Subcutaneous abdominal adipose tissue (tissue), 5 donors: ENCODE measurements at regions not wholly inside any gene's neighbourhood (a gene's known extent, or its start where the extent isn't known, plus 50 kb on each side); places are given as distances from the start of the nearest gene placed in this dataset.
A peak's percentile ranks its signal among the peaks of the same experiment; 100 is the strongest.
"Not testable (repeated sequence)": the region's sequence is repeated elsewhere in the genome, so short reads cannot be mapped to it uniquely, and the experiment has no call there.

Experiments used
- H3K27ac ChIP-seq: one replicate; pipeline ENCODE4 v1.7.0; 2013; ENCODE audit warnings: low read depth, mild to moderate bottlenecking, inconsistent platforms, low read length, moderate library complexity
- H3K27me3 ChIP-seq, 5 donors: one replicate each; pipeline ENCODE4 v1.7.0; 2013; ENCODE audit warnings: low read length in 5 of 5, inconsistent platforms in 1 of 5; ENCODE audit not compliant: control insufficient read depth in 5 of 5, insufficient read depth in 4 of 5
- H3K36me3 ChIP-seq, 5 donors: one replicate each; pipeline ENCODE4 v1.7.0; 2013; ENCODE audit warnings: low read length in 5 of 5; ENCODE audit not compliant: control insufficient read depth in 5 of 5, insufficient read depth in 5 of 5
- H3K4me1 ChIP-seq, 5 donors: one replicate each; pipeline ENCODE4 v1.7.0; 2013; ENCODE audit warnings: low read length in 5 of 5, mild to moderate bottlenecking in 3 of 5, moderate library complexity in 1 of 5; ENCODE audit not compliant: control insufficient read depth in 5 of 5, insufficient read depth in 5 of 5
- H3K4me3 ChIP-seq, 5 donors: one replicate each; pipeline ENCODE4 v1.7.0; 2013; ENCODE audit warnings: low read length in 5 of 5, low read depth in 1 of 5
- H3K9ac ChIP-seq, 5 donors: one replicate each; pipeline ENCODE4 v1.7.0; 2013; ENCODE audit warnings: low read length in 5 of 5, mild to moderate bottlenecking in 4 of 5, moderate library complexity in 3 of 5
- H3K9me3 ChIP-seq, 5 donors: one replicate each; pipeline ENCODE4 v1.7.0; 2013; ENCODE audit warnings: low read length in 5 of 5; ENCODE audit not compliant: control insufficient read depth in 5 of 5
- donor health status: healthy.
- donor health status: healthy.
- donor health status: healthy.
- donor health status: healthy.
- donor health status: healthy.

DNA sequence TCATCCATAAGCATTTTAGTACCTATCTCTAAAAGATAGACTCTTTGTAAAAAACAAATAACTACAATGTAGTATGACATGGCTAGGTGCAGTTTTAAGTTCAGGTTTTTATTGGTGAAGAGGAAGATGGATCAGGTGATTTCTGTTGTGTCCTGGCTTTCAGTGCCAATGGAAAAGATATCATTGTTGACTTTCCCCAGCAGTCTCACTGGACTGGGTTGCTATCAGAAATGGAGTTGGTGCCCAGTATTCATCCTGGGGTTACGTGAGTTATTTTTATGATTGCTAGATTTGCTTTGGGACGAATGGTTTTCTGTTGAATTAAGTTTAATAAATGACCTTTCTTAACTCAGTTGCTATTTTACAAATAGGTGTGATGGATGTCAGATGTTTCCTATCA lies 120.5 kb downstream of the GOLGA6L22 start:
- H3K4me3 ChIP-seq, H3K9me3 ChIP-seq, H3K27ac ChIP-seq, H3K27me3 ChIP-seq, H3K36me3 ChIP-seq, H3K9ac ChIP-seq, H3K4me1 ChIP-seq: not testable (repeated sequence)

DNA sequence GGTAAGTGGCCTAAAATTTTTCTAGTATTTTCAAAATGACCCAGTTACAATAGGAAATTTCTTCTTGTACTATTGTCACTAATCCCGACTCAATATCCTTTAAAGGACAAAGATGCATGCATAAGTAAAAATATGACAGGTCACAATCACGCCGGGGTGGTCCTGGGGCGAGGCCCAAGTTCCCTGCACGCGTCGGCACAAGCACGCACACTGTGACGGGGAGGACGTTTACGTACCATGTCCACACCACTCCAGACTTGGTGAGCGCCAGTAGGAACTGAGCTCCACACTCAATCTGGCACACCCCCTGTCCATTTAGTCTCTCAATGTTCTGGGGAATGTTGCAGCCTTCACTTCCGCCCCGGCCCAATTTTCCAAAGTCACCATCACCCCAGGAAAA lies 128.7 kb downstream of the GOLGA6L22 start:
- H3K4me1 ChIP-seq: not testable (repeated sequence)

DNA sequence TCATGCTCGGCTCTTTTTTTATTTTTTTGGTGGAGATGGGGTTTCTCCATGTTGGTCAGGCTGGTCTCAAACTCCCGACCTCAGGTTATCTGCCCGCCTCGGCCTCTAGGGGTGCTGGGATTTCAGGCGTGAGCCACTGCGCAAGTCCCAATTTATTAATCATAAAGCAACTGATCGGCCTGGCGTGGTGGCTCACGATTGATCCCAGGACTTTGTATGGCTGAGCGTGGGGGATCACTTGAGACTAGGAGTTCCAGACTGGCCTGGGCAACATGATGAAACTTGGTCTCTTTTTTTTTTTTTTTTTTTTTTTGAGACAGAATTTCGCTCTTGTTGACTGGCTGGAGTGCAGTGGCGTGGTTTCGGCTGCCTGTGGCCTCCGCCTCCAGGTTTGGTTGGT lies 139.8 kb downstream of the GOLGA6L22 start:
- H3K4me3 ChIP-seq, H3K9me3 ChIP-seq, H3K4me1 ChIP-seq, H3K27ac ChIP-seq, H3K27me3 ChIP-seq, H3K36me3 ChIP-seq, H3K9ac ChIP-seq: not testable (repeated sequence)

More for the DNA sequence above, 128.7 kb downstream of the GOLGA6L22 start:
- H3K9ac ChIP-seq, H3K27me3 ChIP-seq, H3K36me3 ChIP-seq, H3K4me3 ChIP-seq, H3K9me3 ChIP-seq, H3K27ac ChIP-seq: not testable (repeated sequence)

DNA sequence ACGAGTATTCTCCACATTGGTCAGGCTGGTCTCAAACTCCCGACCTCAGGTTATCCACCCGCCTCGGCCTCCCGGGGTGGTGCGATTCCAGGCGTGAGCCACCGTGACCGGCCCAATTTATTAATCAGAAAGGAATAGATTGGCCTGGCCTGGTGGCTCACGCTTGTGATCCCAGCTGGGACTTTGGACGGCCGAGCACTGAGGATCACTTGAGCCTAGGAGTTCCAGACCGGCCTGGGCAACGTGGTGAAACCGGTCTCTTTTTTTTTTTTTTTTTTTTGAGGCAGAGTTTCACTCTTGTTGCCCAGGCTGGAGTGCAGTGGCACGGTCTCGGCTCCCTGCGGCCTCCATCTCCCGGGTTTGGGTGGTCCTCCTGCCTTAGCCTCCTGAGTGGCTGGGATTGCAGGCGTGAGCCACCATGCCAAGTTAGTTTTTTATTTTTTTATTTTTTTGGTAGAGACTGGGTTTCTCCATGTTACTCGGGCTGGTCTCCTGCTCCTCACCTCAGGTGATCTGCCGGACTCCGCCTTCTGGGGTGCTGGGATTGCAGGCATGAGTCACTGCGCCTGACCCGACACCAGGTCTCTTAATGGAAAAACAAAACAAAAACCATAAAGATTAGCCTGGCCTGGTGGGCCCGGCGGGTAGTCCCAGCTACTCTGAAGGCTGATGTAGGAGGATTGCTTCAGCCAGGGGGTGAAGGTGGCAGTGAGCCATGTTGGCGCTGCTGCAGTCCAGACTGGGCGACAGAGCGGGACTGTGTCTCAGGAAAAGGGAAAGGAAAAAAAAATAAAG lies 141.0 kb downstream of the GOLGA6L22 start:
- H3K4me3 ChIP-seq, H3K4me1 ChIP-seq, H3K9me3 ChIP-seq, H3K9ac ChIP-seq, H3K27ac ChIP-seq, H3K36me3 ChIP-seq, H3K27me3 ChIP-seq: not testable (repeated sequence)

DNA sequence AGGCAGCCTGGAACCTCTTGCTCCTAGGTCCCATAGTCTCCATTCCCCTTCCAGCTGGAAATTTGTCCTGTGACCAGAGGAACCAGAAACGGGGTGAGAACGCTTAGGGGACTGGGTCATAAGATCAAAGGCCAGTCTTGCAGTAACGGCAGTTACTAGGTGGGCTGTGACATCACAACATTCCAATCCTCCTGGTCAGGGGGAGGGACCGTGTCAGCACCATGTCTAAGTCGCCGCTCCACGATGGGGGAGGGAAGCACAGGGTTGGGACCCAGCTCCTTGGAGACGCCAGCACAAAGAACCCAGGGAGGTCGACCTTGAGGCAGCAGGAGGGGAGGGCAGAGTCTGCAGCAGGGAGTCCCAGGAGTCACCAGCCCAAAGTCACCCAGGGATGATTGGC lies 158.3 kb downstream of the GOLGA6L22 start:
- H3K36me3 ChIP-seq, H3K27me3 ChIP-seq, H3K27ac ChIP-seq, H3K4me3 ChIP-seq, H3K9me3 ChIP-seq, H3K4me1 ChIP-seq, H3K9ac ChIP-seq: not testable (repeated sequence)

DNA sequence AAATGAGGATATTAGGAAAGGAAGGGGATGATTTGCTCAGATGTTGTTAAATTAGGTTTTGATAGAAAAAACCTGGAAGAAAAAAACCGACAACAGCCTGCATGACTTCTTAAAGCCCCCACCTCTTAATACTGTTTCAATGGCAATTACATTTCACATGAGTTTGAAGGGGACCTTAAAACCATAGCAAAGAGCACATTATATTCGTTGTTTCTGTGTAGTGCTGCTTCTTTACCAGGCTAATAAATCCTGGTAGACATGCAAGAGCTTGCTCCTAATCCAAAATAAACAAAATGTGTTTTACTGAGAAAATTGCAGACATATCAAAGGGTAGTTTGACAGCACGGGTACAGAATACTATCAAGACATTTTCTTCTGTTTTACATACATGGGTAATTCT lies 154.7 kb upstream of the NIPA1 start:
- H3K9me3 ChIP-seq, H3K4me3 ChIP-seq, H3K27ac ChIP-seq, H3K9ac ChIP-seq, H3K27me3 ChIP-seq, H3K36me3 ChIP-seq, H3K4me1 ChIP-seq: not testable (repeated sequence)

DNA sequence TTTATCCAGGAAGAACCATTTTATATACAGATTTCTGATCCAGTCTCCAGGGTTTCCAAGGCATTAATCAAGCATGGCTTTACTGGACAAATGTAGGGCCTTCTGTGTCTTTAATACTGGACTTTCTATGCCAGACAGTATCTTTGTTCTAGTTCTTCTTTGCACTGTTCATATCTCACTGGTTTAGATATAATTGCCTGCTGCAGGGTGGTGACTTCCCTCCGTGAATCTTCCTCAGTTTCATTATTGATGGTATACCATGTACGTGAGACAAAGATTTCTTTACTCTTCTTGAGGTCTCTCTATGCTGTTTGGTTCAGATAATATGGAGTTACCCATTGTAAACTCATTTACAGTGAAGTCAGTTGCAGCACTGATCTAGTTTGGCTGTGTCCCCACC lies 146.5 kb upstream of the NIPA1 start:
- not testable (repeated sequence) for H3K9me3 ChIP-seq, H3K27ac ChIP-seq, H3K4me1 ChIP-seq, H3K4me3 ChIP-seq, H3K27me3 ChIP-seq, H3K9ac ChIP-seq, H3K36me3 ChIP-seq

DNA sequence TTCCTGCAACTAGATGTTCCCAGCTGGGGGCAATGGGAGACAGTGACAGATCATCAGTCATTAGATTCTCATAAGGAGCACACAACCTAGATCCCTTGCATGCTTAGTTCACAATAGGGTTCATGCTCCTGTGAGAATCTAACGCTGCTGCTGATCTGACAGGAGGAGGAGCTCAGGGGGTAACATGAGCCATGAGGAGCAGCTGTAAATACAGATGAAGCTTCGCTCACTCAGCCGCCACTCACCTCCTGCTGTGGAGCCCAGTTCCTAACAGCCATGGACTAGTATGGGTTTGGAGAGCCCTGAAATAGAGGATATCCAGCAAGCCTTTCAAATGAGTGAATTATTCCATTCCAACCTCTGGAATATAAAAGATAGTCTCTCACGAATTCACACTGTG lies 137.0 kb upstream of the NIPA1 start:
- H3K4me1 ChIP-seq, H3K27ac ChIP-seq, H3K36me3 ChIP-seq, H3K27me3 ChIP-seq, H3K4me3 ChIP-seq, H3K9ac ChIP-seq, H3K9me3 ChIP-seq: not testable (repeated sequence)

DNA sequence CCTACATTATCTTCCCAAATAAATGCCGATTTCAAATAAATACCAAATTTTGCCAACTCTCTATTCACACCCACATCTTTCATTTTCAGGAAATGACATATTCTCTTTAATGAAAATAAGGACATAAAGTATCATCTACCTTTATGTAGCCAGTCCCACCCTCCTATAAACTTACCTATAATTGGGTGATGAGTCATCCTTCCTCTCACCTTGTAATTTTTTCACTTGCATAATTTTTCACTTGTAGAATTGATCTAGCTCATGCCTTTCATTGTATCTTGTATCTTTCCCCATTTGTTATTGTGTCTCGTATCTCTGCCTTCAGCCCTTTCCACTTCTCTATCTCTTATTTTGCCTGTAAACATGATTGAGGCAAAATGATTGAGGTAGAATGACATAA lies 135.3 kb upstream of the NIPA1 start:
- not testable (repeated sequence) for H3K4me1 ChIP-seq

DNA sequence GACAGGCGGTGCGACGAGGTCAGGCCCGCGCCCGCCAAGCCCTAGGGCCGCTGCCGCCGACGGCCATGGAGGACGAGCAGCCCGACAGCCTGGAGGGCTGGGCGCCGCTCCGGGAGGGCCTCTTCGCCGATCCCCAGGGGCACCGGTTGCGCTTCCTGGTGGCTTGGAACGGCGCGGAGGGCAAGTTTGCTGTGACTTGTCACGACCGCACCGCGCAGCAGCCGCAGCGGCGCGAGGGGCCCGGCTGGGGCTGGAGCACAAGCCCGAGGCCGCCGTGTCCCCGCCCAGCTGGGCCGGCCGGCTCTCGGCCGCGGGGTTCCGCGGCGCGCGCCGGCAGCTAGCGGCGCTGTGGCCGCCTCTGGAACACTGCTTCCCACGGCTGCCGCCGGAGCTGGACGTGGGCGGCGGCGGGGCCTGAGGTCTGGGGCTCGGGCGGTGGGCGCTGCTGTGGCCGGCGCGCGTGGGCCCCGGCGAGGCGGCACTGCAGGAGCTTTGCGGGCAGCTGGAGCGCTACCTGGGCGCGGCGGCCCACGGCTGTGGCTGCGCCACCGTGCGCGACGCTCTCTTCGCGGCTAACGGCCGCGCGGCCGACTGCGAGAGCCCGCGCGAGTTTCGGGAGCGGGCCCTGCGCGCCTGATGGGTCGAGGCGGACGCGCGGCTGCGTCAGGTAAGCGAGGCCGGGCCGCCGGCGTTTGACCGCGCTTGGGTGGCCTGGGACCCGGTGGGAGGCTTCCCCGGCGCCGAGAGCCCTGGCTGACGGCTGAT lies 122.0 kb upstream of the NIPA1 start:
- peak overlapping the region in 3 of 5 donors; percentile 54 to 67 (median 64) for H3K4me3 ChIP-seq

More for the DNA sequence above, 135.3 kb upstream of the NIPA1 start:
- H3K27ac ChIP-seq, H3K9ac ChIP-seq, H3K27me3 ChIP-seq, H3K4me3 ChIP-seq, H3K9me3 ChIP-seq, H3K36me3 ChIP-seq: not testable (repeated sequence)

More for the DNA sequence above, 122.0 kb upstream of the NIPA1 start:
- not testable (repeated sequence) for H3K4me1 ChIP-seq, H3K27me3 ChIP-seq, H3K36me3 ChIP-seq, H3K9me3 ChIP-seq
- Histone ChIP-seq H3K9ac (peak overlapping the region in 3 of 5 donors; percentile 64 to 80 (median 80)), H3K27ac (peak overlapping the region; percentile 96)
